Muscle layer of duodenum (tissue), 2 donors: ENCODE measurements at regions not wholly inside any gene's neighbourhood (a gene's known extent, or its start where the extent isn't known, plus 50 kb on each side); places are given as distances from the start of the nearest gene placed in this dataset.

Experiments used
- H3K27ac ChIP-seq: one replicate; pipeline ENCODE4 v1.7.0; 2013; ENCODE audit warnings: mild to moderate bottlenecking, low read length
- H3K27me3 ChIP-seq: one replicate; pipeline ENCODE4 v1.7.0; 2013; ENCODE audit warnings: low read depth, mild to moderate bottlenecking, control low read depth, low read length
- H3K36me3 ChIP-seq, 2 donors: one replicate each; pipeline ENCODE4 v1.7.0; 2013; ENCODE audit warnings: low read length in 2 of 2, control low read depth in 1 of 2, mild to moderate bottlenecking in 1 of 2; ENCODE audit not compliant: insufficient read depth in 2 of 2, control insufficient read depth in 1 of 2
- H3K4me1 ChIP-seq, 2 donors: one replicate each; pipeline ENCODE4 v1.7.0; 2013; ENCODE audit warnings: low read length in 2 of 2, mild to moderate bottlenecking in 2 of 2, control low read depth in 1 of 2, moderate library complexity in 1 of 2; ENCODE audit not compliant: insufficient read depth in 2 of 2, control insufficient read depth in 1 of 2
- H3K4me3 ChIP-seq, 2 donors: one replicate each; pipeline ENCODE4 v1.7.0; 2013; ENCODE audit warnings: low read length in 2 of 2, low read depth in 1 of 2, mild to moderate bottlenecking in 1 of 2
- H3K9me3 ChIP-seq, 2 donors: one replicate each; pipeline ENCODE4 v1.7.0; 2013; ENCODE audit warnings: low read length in 2 of 2, control low read depth in 1 of 2, mild to moderate bottlenecking in 1 of 2; ENCODE audit not compliant: control insufficient read depth in 1 of 2
- donor health status: healthy.

DNA sequence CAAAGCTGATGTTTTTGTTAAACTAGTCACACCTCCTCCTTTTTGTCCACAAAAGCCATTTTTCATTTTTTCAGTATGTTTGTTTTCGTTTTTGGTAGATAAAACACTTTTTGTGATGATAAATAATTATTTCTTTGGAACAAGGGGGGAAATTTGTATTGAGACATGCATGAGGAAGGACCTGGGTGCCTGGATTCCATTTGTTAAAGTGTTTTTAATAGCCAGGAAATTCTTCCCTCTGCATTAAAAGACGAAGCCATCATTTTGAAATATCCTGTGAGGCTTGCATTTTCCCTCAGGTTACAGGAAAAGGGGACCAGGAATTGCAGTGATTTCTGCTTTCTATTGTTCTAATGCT lies 52.1 kb upstream of the CTLA4 start:
- no peaks in the 10 kb centered on the region for H3K9me3 ChIP-seq
- no peaks in the 10 kb centered on the region for H3K36me3 ChIP-seq
- H3K27me3 ChIP-seq: no peaks in the 10 kb centered on the region
- no peak overlapping the region for H3K27ac ChIP-seq
- peaks cover 10 to 11% of the 10 kb centered on the region in 2 donors for H3K4me1 ChIP-seq
- no peak overlapping the region for H3K4me3 ChIP-seq

DNA sequence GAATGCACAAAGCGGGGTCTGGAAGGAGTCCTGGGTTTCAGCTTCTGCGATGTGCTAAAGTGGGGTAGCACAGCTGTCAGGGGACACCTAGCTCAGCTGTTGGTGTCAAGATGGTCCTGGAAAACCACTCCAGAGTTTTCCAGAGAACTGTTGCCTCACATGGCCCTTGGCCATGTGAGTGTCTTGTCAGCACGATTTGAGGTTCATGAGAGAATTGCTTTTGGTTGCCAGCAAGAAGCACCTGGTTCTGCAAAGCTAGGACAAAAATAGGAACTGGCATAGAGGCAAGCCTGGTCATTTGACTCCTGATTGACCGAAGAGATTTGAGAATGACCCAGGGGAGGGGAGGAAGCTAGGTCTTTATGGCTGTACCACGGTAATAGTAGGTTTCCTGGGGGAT lies 50.4 kb upstream of the CTLA4 start:
- H3K4me3 ChIP-seq: no peak overlapping the region
- H3K27me3 ChIP-seq: no peaks in the 10 kb centered on the region
- no peaks in the 10 kb centered on the region for H3K36me3 ChIP-seq
- H3K9me3 ChIP-seq: no peaks in the 10 kb centered on the region
- no peak overlapping the region for H3K27ac ChIP-seq
- H3K4me1 ChIP-seq: peaks cover 10 to 11% of the 10 kb centered on the region in 2 donors
